Osteoblast (primary cell): ENCODE measurements at regions not wholly inside any gene's neighbourhood (a gene's known extent, or its start where the extent isn't known, plus 50 kb on each side); places are given as distances from the start of the nearest gene placed in this dataset.

Experiments
- DNase-seq: peaks from one replicate; pipeline ENCODE4 v3.0.0; 2011; ENCODE audit warnings: low spot score, mixed read lengths; ENCODE audit not compliant: insufficient read length; ENCODE audit errors: missing footprints
- H2AFZ ChIP-seq: 2 replicates; pipeline ENCODE4 v1.6.0; 2011; ENCODE audit warnings: mild to moderate bottlenecking, low read length
- H3K27ac ChIP-seq: 2 replicates; pipeline ENCODE4 v1.5.1; 2011; ENCODE audit warnings: mild to moderate bottlenecking, low read depth, low read length, moderate library complexity
- H3K27me3 ChIP-seq: 2 replicates; pipeline ENCODE4 v1.6.0; 2012; ENCODE audit warnings: mild to moderate bottlenecking, control low read depth, inconsistent platforms, low read length, moderate library complexity; ENCODE audit not compliant: insufficient read depth
- H3K36me3 ChIP-seq: 2 replicates; pipeline ENCODE4 v1.5.1; 2011; ENCODE audit warnings: mild to moderate bottlenecking, low read length, control low read depth, moderate library complexity; ENCODE audit not compliant: insufficient read depth
- H3K4me1 ChIP-seq: 2 replicates; pipeline ENCODE4 v1.5.1; 2011; ENCODE audit warnings: mild to moderate bottlenecking, low read length, control low read depth, moderate library complexity; ENCODE audit not compliant: insufficient read depth
- H3K4me2 ChIP-seq: 2 replicates; pipeline ENCODE4 v1.6.0; 2011; ENCODE audit warnings: mild to moderate bottlenecking, low read length; ENCODE audit not compliant: insufficient read depth
- H3K4me3 ChIP-seq: fragments of 200-600 bp; sonication (generic); 3 replicates; pipeline ENCODE4 v1.5.1; 2012; ENCODE audit warnings: mild to moderate bottlenecking, low read length, inconsistent platforms; ENCODE audit not compliant: insufficient read depth
- H3K79me2 ChIP-seq: 2 replicates; pipeline ENCODE4 v1.6.0; 2012; ENCODE audit warnings: mild to moderate bottlenecking, low read length, control low read depth, inconsistent platforms; ENCODE audit not compliant: insufficient read depth
- H3K9me3 ChIP-seq: 2 replicates; pipeline ENCODE4 v1.5.1; 2011; ENCODE audit warnings: low read depth, low read length, control low read depth
- H4K20me1 ChIP-seq: 2 replicates; pipeline ENCODE4 v1.6.0; 2012; ENCODE audit warnings: mild to moderate bottlenecking, low read length, control low read depth; ENCODE audit not compliant: insufficient read depth
- CTCF ChIP-seq: IDR thresholded peaks from 2 replicates; pipeline ENCODE4 v1.5.1; 2011; ENCODE audit warnings: mild to moderate bottlenecking, low read depth, low read length, moderate library complexity; ENCODE audit errors: extremely low read depth

- no peak for TF ChIP-seq CTCF
- no peaks in the 10 kb centered on the region for H3K9me3 ChIP-seq
- no peak overlapping the region for H3K4me2 ChIP-seq
- no peaks in the 10 kb centered on the region for H3K36me3 ChIP-seq
- no peak overlapping the region for H3K4me3 ChIP-seq
- DNase-seq, result no peak
- H3K79me2 ChIP-seq, result no peaks in the 10 kb centered on the region
- no peak overlapping the region for H2AFZ ChIP-seq
- H4K20me1 ChIP-seq, result no peaks in the 10 kb centered on the region
- no peaks in the 10 kb centered on the region for H3K27me3 ChIP-seq
- no peak overlapping the region for H3K27ac ChIP-seq
- H3K4me1 ChIP-seq, result no peaks in the 10 kb centered on the region
Measured at GRCh38 chr11:80868831-80869230, 1428.0 kb upstream of the TENM4 start.

DNA sequence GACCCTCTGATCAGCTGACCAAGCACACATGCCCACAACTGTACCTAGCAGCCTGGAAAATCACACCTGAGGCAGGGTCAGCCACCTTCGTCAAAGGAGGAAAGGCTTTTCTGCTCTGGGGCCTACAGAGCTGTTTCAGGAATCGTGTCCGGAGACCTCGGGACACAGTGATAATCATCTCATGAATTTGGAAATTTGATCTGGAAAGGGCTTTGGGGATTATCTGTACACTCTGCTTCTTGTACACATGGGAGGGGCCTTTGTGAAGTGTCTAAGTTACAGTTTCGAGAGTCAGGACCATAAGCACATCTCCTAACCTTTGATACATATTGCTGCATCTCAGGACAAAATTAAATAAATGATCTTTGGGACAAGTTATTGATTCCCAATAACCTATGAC lies 1421.2 kb upstream of the TENM4 start:
- no peak overlapping the region for H2AFZ ChIP-seq
- TF ChIP-seq CTCF, result no peak
- H3K36me3 ChIP-seq, result no peaks in the 10 kb centered on the region
- H3K79me2 ChIP-seq, result no peaks in the 10 kb centered on the region
- H3K4me1 ChIP-seq, result no peaks in the 10 kb centered on the region
- no peaks in the 10 kb centered on the region for H4K20me1 ChIP-seq
- DNase-seq, result no peak
- no peaks in the 10 kb centered on the region for H3K27me3 ChIP-seq
- H3K9me3 ChIP-seq, result no peaks in the 10 kb centered on the region
- no peak overlapping the region for H3K4me2 ChIP-seq
- H3K27ac ChIP-seq, result no peak overlapping the region
- H3K4me3 ChIP-seq, result no peak overlapping the region

GRCh38 chr11:80861193-80861592 lies 1420.4 kb upstream of the TENM4 start:
- Histone ChIP-seq H3K79me2 (no peaks in the 10 kb centered on the region), H3K4me2 (no peak overlapping the region), H3K4me1 (no peaks in the 10 kb centered on the region), H2AFZ (no peak overlapping the region), H3K9me3 (no peaks in the 10 kb centered on the region), H3K27me3 (no peaks in the 10 kb centered on the region), H3K4me3 (no peak overlapping the region), H4K20me1 (no peaks in the 10 kb centered on the region), H3K36me3 (no peaks in the 10 kb centered on the region), H3K27ac (no peak overlapping the region)
- TF ChIP-seq CTCF, result no peak
- DNase-seq, result no peak

GRCh38 chr11:80860632-80861031 lies 1419.8 kb upstream of the TENM4 start:
- no peaks in the 10 kb centered on the region for H4K20me1 ChIP-seq
- no peak overlapping the region for H2AFZ ChIP-seq
- TF ChIP-seq CTCF, result no peak
- H3K79me2 ChIP-seq, result no peaks in the 10 kb centered on the region
- DNase-seq, result no peak
- no peak overlapping the region for H3K27ac ChIP-seq
- no peaks in the 10 kb centered on the region for H3K36me3 ChIP-seq
- no peaks in the 10 kb centered on the region for H3K27me3 ChIP-seq
- H3K9me3 ChIP-seq, result no peaks in the 10 kb centered on the region
- H3K4me1 ChIP-seq, result no peaks in the 10 kb centered on the region
- no peak overlapping the region for H3K4me2 ChIP-seq
- H3K4me3 ChIP-seq, result no peak overlapping the region
